ENCODE measurements at regions not wholly inside any gene's neighbourhood (a gene's known extent, or its start where the extent isn't known, plus 50 kb on each side); places are given as distances from the start of the nearest gene placed in this dataset.

DNA sequence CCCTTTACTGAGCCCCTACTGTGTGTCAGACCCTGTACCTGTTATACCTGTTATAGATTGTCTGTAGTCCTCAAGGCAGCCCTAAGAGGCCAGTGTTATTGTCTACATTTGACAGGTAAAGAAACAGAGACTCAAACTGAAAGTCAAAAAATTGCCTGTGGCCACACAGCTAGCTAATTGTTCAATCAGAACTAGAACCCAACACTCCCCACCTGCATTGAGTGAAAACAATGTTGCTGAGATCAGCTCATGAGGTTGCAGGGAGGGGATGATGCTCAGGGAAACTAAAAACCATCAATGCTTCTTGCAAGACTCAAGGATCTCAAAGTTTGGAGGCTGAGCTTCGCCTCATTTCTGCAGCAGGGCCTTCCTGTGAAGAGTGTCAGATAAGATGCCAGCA is 109.5 kb upstream of the LMO4 start:
- no peak for DNase-seq
- intact Hi-C loops (cut with DNase I) = no loop called here

GRCh38 chr1:87219626-87220025 is 109.1 kb upstream of the LMO4 start:
- Histone ChIP-seq H3K36me3 (no peaks in the 10 kb centered on the region), H3K27ac (no peak overlapping the region), H3K9me3 (peaks cover 0 to 22% (median 8%) of the 10 kb centered on the region in 11 donors), H3K4me3 (no peak overlapping the region), H3K27me3 (no peaks in the 10 kb centered on the region), H3K4me1 (peaks cover 0 to 12% (median 0%) of the 10 kb centered on the region in 9 donors)
- WGBS, 2 donors = 52 to 63% methylated on average over 4 of the region's 4 CpGs
- DNase-seq = no peak
- ATAC-seq = peak in 2 of 8 donors; percentile 37 to 60
- no peak for TF ChIP-seq CTCF (IDR thresholded peaks at IDR 0.05)
- intact Hi-C loops (cut with DNase I) = no loop called here

More for the DNA sequence above, 109.5 kb upstream of the LMO4 start:
- H3K4me1 ChIP-seq = peaks cover 0 to 12% (median 0%) of the 10 kb centered on the region in 9 donors
- TF ChIP-seq CTCF (IDR thresholded peaks at IDR 0.05) = no peak
- no peak overlapping the region for H3K4me3 ChIP-seq
- H3K9me3 ChIP-seq = peaks cover 0 to 22% (median 8%) of the 10 kb centered on the region in 11 donors
- ATAC-seq = no peak
- WGBS, 2 donors = 48 to 73% methylated on average over 1 of the region's 1 CpG
- H3K36me3 ChIP-seq = no peaks in the 10 kb centered on the region
- no peaks in the 10 kb centered on the region for H3K27me3 ChIP-seq
- H3K27ac ChIP-seq = no peak overlapping the region

GRCh38 chr1:87220993-87221392 is 107.7 kb upstream of the LMO4 start:
- DNase-seq = no peak
- intact Hi-C loops (cut with DNase I) = no loop called here
- TF ChIP-seq CTCF (IDR thresholded peaks at IDR 0.05) = no peak
- 92 to 96% methylated on average over 1 of the region's 1 CpG for WGBS, 2 donors
- H3K27me3 ChIP-seq = no peaks in the 10 kb centered on the region
- no peak overlapping the region for H3K27ac ChIP-seq
- H3K36me3 ChIP-seq = no peaks in the 10 kb centered on the region
- no peak for ATAC-seq
- peaks cover 0 to 15% (median 0%) of the 10 kb centered on the region in 11 donors for H3K9me3 ChIP-seq
- H3K4me3 ChIP-seq = no peak overlapping the region
- peaks cover 0 to 19% (median under 1%) of the 10 kb centered on the region in 9 donors for H3K4me1 ChIP-seq

DNA sequence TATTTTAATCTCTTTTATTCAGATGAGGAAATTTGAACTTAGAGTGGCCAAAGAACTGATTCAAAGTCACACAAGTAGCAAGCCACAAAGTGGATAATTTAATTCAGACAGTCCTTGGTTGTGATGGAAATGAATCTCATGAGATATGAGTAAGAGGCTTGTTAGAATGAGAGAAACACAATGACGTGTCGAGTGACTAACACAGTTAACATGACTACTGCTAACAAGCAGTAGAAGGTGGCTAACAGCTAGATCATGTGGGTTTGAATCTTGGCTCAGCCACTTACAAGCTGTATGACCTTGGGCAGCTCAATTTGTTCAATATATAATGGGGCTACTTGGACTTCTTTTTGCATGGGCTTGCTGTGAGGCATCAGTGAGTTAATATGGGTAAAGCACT is 104.5 kb upstream of the LMO4 start:
- no peak for TF ChIP-seq CTCF (IDR thresholded peaks at IDR 0.05)
- Histone ChIP-seq H3K4me1 (peaks cover 0 to 25% (median 8%) of the 10 kb centered on the region in 9 donors), H3K36me3 (no peaks in the 10 kb centered on the region), H3K27me3 (no peaks in the 10 kb centered on the region), H3K4me3 (no peak overlapping the region), H3K27ac (no peak overlapping the region), H3K9me3 (peaks cover 0 to 11% (median 0%) of the 10 kb centered on the region in 11 donors)
- intact Hi-C loops (cut with DNase I) = no loop called here
- peak in 4 of 8 donors; percentile 31 to 81 (median 38) for ATAC-seq
- 76 to 78% methylated on average over 2 of the region's 2 CpGs for WGBS, 2 donors
- no peak for DNase-seq
